ENCODE measurements at regions not wholly inside any gene's neighbourhood (a gene's known extent, or its start where the extent isn't known, plus 50 kb on each side); places are given as distances from the start of the nearest gene placed in this dataset.

- Histone ChIP-seq H3K14ac (ENCODE audit: low read length in 2 of 2) (no peak overlapping the region), H2AK5ac (ENCODE audit: low read length, severe bottlenecking) (no peak overlapping the region)
- WGBS, result 83% methylated on average over 6 of the region's 7 CpGs
Measured at GRCh38 chr4:32624943-32625603, 1904.9 kb downstream of the PCDH7 start.

GRCh38 chr4:32625687-32626337, 1905.6 kb downstream of the PCDH7 start:
- Histone ChIP-seq H3K4me1 (ENCODE audit: control insufficient read depth, insufficient read depth, low read depth, low read length) (no peaks in the 10 kb centered on the region), H2BK15ac (ENCODE audit: low read depth, poor library complexity, severe bottlenecking) (no peak overlapping the region), H4K8ac (ENCODE audit: low read length) (no peak overlapping the region), H2BK12ac (ENCODE audit: low read length in 2 of 2) (no peak overlapping the region), H3K27me3 (ENCODE audit: control insufficient read depth in 1 of 2, insufficient read depth in 1 of 2, low read length in 2 of 2) (no peaks in the 10 kb centered on the region), H3K79me1 (replicated peaks; ENCODE audit: low read length, poor library complexity, severe bottlenecking) (no peaks in the 10 kb centered on the region), H2BK120ac (ENCODE audit: low read depth, low read length) (no peak overlapping the region), H3K9me3 (ENCODE audit: control insufficient read depth, low read length) (peaks cover 10% of the 10 kb centered on the region), H2AK5ac (ENCODE audit: low read length, severe bottlenecking) (no peak overlapping the region), H3K4me3 (ENCODE audit: insufficient read depth in 1 of 2, low read depth in 1 of 2, low read length in 2 of 2) (peak overlapping the region in 1 of 2 experiments; percentile 11), H3K9ac (ENCODE audit: low read length) (no peak overlapping the region), H3K4me2 (ENCODE audit: low read length, poor library complexity, severe bottlenecking) (no peak overlapping the region), H2BK5ac (ENCODE audit: low read depth, low read length, poor library complexity, severe bottlenecking) (no peak overlapping the region), H3K18ac (ENCODE audit: low read depth in 1 of 2, low read length in 2 of 2) (no peak overlapping the region), H3K27ac (ENCODE audit: low read length, poor library complexity, severe bottlenecking) (no peak overlapping the region), H4K91ac (ENCODE audit: low read length) (no peak overlapping the region), H3K4ac (ENCODE audit: low read depth in 1 of 2, low read length in 2 of 2) (no peak overlapping the region), H3K36me3 (ENCODE audit: control insufficient read depth in 1 of 2, insufficient read depth in 2 of 2, low read depth in 1 of 2, low read length in 2 of 2) (no peaks in the 10 kb centered on the region), H3K23ac (ENCODE audit: low read length in 2 of 2) (no peak overlapping the region), H2AFZ (ENCODE audit: low read depth, low read length) (no peak overlapping the region), H3K14ac (ENCODE audit: low read length in 2 of 2) (no peak overlapping the region)
- WGBS, result 77% methylated on average over 1 of the region's 4 CpGs
- DNase-seq, result no peak

More at GRCh38 chr4:32624943-32625603, 1904.9 kb downstream of the PCDH7 start:
- Histone ChIP-seq H3K36me3 (ENCODE audit: control insufficient read depth in 1 of 2, insufficient read depth in 2 of 2, low read depth in 1 of 2, low read length in 2 of 2) (no peaks in the 10 kb centered on the region), H3K9me3 (ENCODE audit: control insufficient read depth, low read length) (peaks cover 8% of the 10 kb centered on the region), H3K27ac (ENCODE audit: low read length, poor library complexity, severe bottlenecking) (no peak overlapping the region), H2BK15ac (ENCODE audit: low read depth, poor library complexity, severe bottlenecking) (no peak overlapping the region), H3K23ac (ENCODE audit: low read length in 2 of 2) (no peak overlapping the region), H4K8ac (ENCODE audit: low read length) (no peak overlapping the region), H2BK12ac (ENCODE audit: low read length in 2 of 2) (no peak overlapping the region), H3K4ac (ENCODE audit: low read depth in 1 of 2, low read length in 2 of 2) (no peak overlapping the region), H3K4me3 (ENCODE audit: insufficient read depth in 1 of 2, low read depth in 1 of 2, low read length in 2 of 2) (peak overlapping the region in 1 of 2 experiments; percentile 11), H3K79me1 (replicated peaks; ENCODE audit: low read length, poor library complexity, severe bottlenecking) (no peaks in the 10 kb centered on the region), H3K4me1 (ENCODE audit: control insufficient read depth, insufficient read depth, low read depth, low read length) (no peaks in the 10 kb centered on the region), H2BK5ac (ENCODE audit: low read depth, low read length, poor library complexity, severe bottlenecking) (no peak overlapping the region), H3K27me3 (ENCODE audit: control insufficient read depth in 1 of 2, insufficient read depth in 1 of 2, low read length in 2 of 2) (no peaks in the 10 kb centered on the region), H4K91ac (ENCODE audit: low read length) (no peak overlapping the region), H3K9ac (ENCODE audit: low read length) (peak overlapping the region; percentile 20), H3K4me2 (ENCODE audit: low read length, poor library complexity, severe bottlenecking) (no peak overlapping the region), H2AFZ (ENCODE audit: low read depth, low read length) (no peak overlapping the region), H2BK120ac (ENCODE audit: low read depth, low read length) (no peak overlapping the region), H3K18ac (ENCODE audit: low read depth in 1 of 2, low read length in 2 of 2) (no peak overlapping the region)
- DNase-seq, result no peak

- Histone ChIP-seq H3K23ac (ENCODE audit: low read length in 2 of 2) (no peak overlapping the region), H4K91ac (ENCODE audit: low read length) (no peak overlapping the region), H3K18ac (ENCODE audit: low read depth in 1 of 2, low read length in 2 of 2) (no peak overlapping the region), H3K9me3 (ENCODE audit: control insufficient read depth, low read length) (peaks cover 10% of the 10 kb centered on the region), H2BK12ac (ENCODE audit: low read length in 2 of 2) (no peak overlapping the region), H3K27ac (ENCODE audit: low read length, poor library complexity, severe bottlenecking) (no peak overlapping the region), H3K4ac (ENCODE audit: low read depth in 1 of 2, low read length in 2 of 2) (no peak overlapping the region), H3K9ac (ENCODE audit: low read length) (no peak overlapping the region), H3K4me1 (ENCODE audit: control insufficient read depth, insufficient read depth, low read depth, low read length) (no peaks in the 10 kb centered on the region), H3K27me3 (ENCODE audit: control insufficient read depth in 1 of 2, insufficient read depth in 1 of 2, low read length in 2 of 2) (no peaks in the 10 kb centered on the region), H3K4me3 (ENCODE audit: insufficient read depth in 1 of 2, low read depth in 1 of 2, low read length in 2 of 2) (no peak overlapping the region), H3K14ac (ENCODE audit: low read length in 2 of 2) (no peak overlapping the region), H2BK15ac (ENCODE audit: low read depth, poor library complexity, severe bottlenecking) (no peak overlapping the region), H3K4me2 (ENCODE audit: low read length, poor library complexity, severe bottlenecking) (no peak overlapping the region), H4K8ac (ENCODE audit: low read length) (no peak overlapping the region), H3K36me3 (ENCODE audit: control insufficient read depth in 1 of 2, insufficient read depth in 2 of 2, low read depth in 1 of 2, low read length in 2 of 2) (no peaks in the 10 kb centered on the region), H2BK5ac (ENCODE audit: low read depth, low read length, poor library complexity, severe bottlenecking) (no peak overlapping the region), H2AK5ac (ENCODE audit: low read length, severe bottlenecking) (no peak overlapping the region), H3K79me1 (replicated peaks; ENCODE audit: low read length, poor library complexity, severe bottlenecking) (no peaks in the 10 kb centered on the region), H2BK120ac (ENCODE audit: low read depth, low read length) (no peak overlapping the region), H2AFZ (ENCODE audit: low read depth, low read length) (no peak overlapping the region)
- WGBS, result 86% methylated on average over 2 of the region's 3 CpGs
- no peak for DNase-seq
Measured at GRCh38 chr4:32631831-32632230, 1911.7 kb downstream of the PCDH7 start.

- Histone ChIP-seq H3K4me2 (ENCODE audit: low read length, poor library complexity, severe bottlenecking) (no peak overlapping the region), H3K14ac (ENCODE audit: low read length in 2 of 2) (no peak overlapping the region), H3K27me3 (ENCODE audit: control insufficient read depth in 1 of 2, insufficient read depth in 1 of 2, low read length in 2 of 2) (no peaks in the 10 kb centered on the region), H2BK120ac (ENCODE audit: low read depth, low read length) (no peak overlapping the region), H4K8ac (ENCODE audit: low read length) (no peak overlapping the region), H3K23ac (ENCODE audit: low read length in 2 of 2) (no peak overlapping the region), H3K4me1 (ENCODE audit: control insufficient read depth, insufficient read depth, low read depth, low read length) (no peaks in the 10 kb centered on the region), H3K79me1 (replicated peaks; ENCODE audit: low read length, poor library complexity, severe bottlenecking) (no peaks in the 10 kb centered on the region), H2AFZ (ENCODE audit: low read depth, low read length) (no peak overlapping the region), H3K27ac (ENCODE audit: low read length, poor library complexity, severe bottlenecking) (no peak overlapping the region), H2BK12ac (ENCODE audit: low read length in 2 of 2) (no peak overlapping the region), H2BK15ac (ENCODE audit: low read depth, poor library complexity, severe bottlenecking) (no peak overlapping the region), H3K4ac (ENCODE audit: low read depth in 1 of 2, low read length in 2 of 2) (no peak overlapping the region), H3K4me3 (ENCODE audit: insufficient read depth in 1 of 2, low read depth in 1 of 2, low read length in 2 of 2) (no peak overlapping the region), H3K18ac (ENCODE audit: low read depth in 1 of 2, low read length in 2 of 2) (no peak overlapping the region), H3K36me3 (ENCODE audit: control insufficient read depth in 1 of 2, insufficient read depth in 2 of 2, low read depth in 1 of 2, low read length in 2 of 2) (no peaks in the 10 kb centered on the region), H4K91ac (ENCODE audit: low read length) (no peak overlapping the region), H2AK5ac (ENCODE audit: low read length, severe bottlenecking) (no peak overlapping the region), H3K9me3 (ENCODE audit: control insufficient read depth, low read length) (peaks cover 2% of the 10 kb centered on the region), H2BK5ac (ENCODE audit: low read depth, low read length, poor library complexity, severe bottlenecking) (no peak overlapping the region), H3K9ac (ENCODE audit: low read length) (no peak overlapping the region)
- WGBS, result 90% methylated on average over 15 of the region's 17 CpGs
- DNase-seq, result no peak
Measured at GRCh38 chr4:32633421-32633820, 1913.3 kb downstream of the PCDH7 start.
